ENCODE measurements at regions not wholly inside any gene's neighbourhood (a gene's known extent, or its start where the extent isn't known, plus 50 kb on each side); places are given as distances from the start of the nearest gene placed in this dataset.

DNA sequence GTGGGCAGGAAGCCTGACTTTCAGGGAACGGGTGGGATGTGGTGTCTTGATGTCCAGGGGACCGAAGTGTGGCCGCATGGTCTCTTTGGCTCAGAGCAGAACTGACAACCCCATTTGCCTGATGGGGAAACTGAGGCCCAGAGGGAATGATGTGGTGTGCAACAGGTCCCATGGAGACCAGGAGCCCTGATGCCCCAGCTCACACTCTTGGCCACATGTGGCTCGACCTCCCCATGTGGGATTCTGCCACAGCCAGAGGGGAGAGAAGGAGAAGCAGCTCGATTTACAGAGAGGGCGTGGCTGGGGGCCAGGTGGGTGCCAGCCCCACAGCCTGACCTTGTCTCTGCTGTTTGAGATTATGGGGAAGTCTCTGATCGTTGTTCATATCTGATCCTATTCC is 128.1 kb downstream of the TEX29 start:
- Histone ChIP-seq H3K36me3 (no peaks in the 10 kb centered on the region), H3K4me3 (no peak overlapping the region), H3K27ac (no peak overlapping the region), H3K9me3 (peaks cover 7 to 28% (median 13%) of the 10 kb centered on the region in 4 donors), H3K27me3 (peaks cover 0 to 21% (median 0%) of the 10 kb centered on the region in 3 donors), H3K4me1 (no peaks in the 10 kb centered on the region)
- 64 to 84% (median 76%) methylated on average over 6 to 7 of the region's 7 CpGs for WGBS, 5 donors
- TF ChIP-seq EP300 (IDR thresholded peaks at IDR 0.05): no peak
- no peak for TF ChIP-seq POLR2A (IDR thresholded peaks at IDR 0.05)
- TF ChIP-seq POLR2AphosphoS5 (IDR thresholded peaks at IDR 0.05): no peak
- TF ChIP-seq, protein P1, sequence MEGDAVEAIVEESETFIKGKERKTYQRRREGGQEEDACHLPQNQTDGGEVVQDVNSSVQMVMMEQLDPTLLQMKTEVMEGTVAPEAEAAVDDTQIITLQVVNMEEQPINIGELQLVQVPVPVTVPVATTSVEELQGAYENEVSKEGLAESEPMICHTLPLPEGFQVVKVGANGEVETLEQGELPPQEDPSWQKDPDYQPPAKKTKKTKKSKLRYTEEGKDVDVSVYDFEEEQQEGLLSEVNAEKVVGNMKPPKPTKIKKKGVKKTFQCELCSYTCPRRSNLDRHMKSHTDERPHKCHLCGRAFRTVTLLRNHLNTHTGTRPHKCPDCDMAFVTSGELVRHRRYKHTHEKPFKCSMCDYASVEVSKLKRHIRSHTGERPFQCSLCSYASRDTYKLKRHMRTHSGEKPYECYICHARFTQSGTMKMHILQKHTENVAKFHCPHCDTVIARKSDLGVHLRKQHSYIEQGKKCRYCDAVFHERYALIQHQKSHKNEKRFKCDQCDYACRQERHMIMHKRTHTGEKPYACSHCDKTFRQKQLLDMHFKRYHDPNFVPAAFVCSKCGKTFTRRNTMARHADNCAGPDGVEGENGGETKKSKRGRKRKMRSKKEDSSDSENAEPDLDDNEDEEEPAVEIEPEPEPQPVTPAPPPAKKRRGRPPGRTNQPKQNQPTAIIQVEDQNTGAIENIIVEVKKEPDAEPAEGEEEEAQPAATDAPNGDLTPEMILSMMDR (IDR thresholded peaks at IDR 0.05): no peak
- intact Hi-C loops (cut with DNase I; ENCODE audit: low total_unique reads): no loop called here
- DNase-seq: no peak

DNA sequence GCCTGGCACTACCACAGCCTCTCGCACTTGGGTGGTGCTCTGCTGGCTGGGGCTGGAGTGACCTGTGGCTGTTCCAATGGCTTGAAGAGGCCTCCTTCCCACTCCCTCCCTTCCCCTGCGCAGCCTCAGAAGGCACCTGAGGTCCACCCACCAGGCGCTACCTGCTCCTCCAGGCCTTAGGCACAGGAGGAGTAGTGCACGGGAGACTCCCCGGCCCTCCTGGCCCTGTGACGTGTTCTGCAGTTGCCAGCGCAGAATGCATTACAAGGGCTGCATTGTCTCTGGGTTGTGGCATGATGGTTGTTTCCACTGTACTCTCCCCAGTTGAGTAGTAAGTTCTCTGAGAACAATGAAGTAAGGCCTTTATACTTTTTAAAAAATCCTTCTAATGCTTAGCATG is 128.6 kb downstream of the TEX29 start:
- 79 to 90% (median 89%) methylated on average over 5 to 7 of the region's 7 CpGs for WGBS, 5 donors
- no peak for TF ChIP-seq POLR2A (IDR thresholded peaks at IDR 0.05)
- H3K27me3 ChIP-seq: peaks cover 0 to 21% (median 0%) of the 10 kb centered on the region in 3 donors
- peak in 1 of 2 donors; percentile 22 for DNase-seq
- intact Hi-C loops (cut with DNase I; ENCODE audit: low total_unique reads): no loop called here
- H3K4me3 ChIP-seq: no peak overlapping the region
- H3K36me3 ChIP-seq: no peaks in the 10 kb centered on the region
- H3K4me1 ChIP-seq: no peaks in the 10 kb centered on the region
- H3K9me3 ChIP-seq: peaks cover 7 to 29% (median 15%) of the 10 kb centered on the region in 4 donors
- H3K27ac ChIP-seq: no peak overlapping the region

DNA sequence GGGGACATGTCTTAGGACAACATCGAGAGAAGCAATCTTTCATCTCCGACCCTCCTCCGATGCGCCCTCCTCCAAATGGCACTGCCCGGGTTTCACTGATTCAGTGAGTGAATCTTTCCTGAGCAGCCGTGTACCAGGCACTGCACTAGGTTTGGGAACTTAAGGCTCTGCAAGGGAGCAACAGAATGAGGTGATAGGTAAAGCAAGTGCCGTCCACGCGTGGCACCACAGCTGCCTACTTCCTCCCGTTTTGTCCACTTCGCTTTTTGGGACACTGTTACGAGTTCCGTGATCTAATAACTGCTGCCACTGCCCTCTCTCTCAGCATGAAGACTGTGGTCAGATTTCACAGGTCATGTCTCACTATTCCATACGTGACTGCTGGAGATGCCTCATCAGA is 131.0 kb downstream of the TEX29 start:
- Histone ChIP-seq H3K4me3 (no peak overlapping the region), H3K36me3 (no peaks in the 10 kb centered on the region), H3K27me3 (peaks cover 0 to 15% (median 0%) of the 10 kb centered on the region in 3 donors), H3K9me3 (peaks cover 7 to 27% (median 18%) of the 10 kb centered on the region in 4 donors), H3K27ac (no peak overlapping the region), H3K4me1 (no peaks in the 10 kb centered on the region)
- no peak for DNase-seq
- intact Hi-C loops (cut with DNase I; ENCODE audit: low total_unique reads): no loop called here
- TF ChIP-seq, protein P1 (IDR thresholded peaks at IDR 0.05): no peak
- TF ChIP-seq POLR2AphosphoS5 (IDR thresholded peaks at IDR 0.05) (no peak), POLR2A (IDR thresholded peaks at IDR 0.05) (no peak), EP300 (IDR thresholded peaks at IDR 0.05) (no peak)
- WGBS, 5 donors: 85 to 97% (median 91%) methylated on average over 14 of the region's 14 CpGs

DNA sequence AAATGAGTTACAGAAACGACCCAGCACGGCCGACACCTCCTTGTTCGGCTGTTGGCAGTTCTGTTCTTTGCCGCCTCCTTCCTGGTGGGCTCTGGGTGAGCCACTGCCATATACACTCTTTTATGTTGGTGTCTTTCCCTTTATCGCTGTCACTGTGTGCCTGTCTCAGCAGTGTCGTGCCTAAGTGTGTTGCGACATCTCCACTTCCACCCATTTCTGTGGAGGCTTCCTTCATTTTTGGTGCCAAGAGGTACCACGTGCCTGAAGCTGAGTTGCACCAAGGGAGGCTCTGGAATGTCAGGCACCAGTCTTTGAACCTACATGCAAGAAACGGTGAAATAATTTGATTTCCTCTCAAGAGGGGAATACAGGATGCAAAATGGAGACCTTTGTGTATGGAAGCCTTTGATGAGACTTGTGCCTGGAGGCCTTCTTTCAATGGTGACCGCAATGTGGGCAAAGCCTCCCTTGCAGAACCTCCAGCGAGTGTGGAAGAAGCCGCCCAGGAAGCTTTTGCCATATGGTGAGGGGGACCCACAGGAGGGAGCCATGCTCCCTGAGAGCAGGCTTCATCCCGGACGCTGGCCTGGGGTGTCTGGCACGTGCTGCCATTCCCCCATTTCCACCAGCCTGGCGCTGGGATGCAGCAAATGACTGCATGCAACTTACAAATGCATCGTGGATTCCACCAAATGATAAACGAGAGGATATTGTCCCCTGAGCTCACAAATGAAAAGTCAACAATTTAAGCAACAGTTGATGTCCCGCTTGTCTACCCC is 136.2 kb downstream of the TEX29 start:
- peaks cover 0 to 3% (median 0%) of the 10 kb centered on the region in 4 donors for H3K4me1 ChIP-seq
- no peaks in the 10 kb centered on the region for H3K36me3 ChIP-seq
- H3K9me3 ChIP-seq: peaks cover 0 to 14% (median 3%) of the 10 kb centered on the region in 4 donors
- H3K4me3 ChIP-seq: no peak overlapping the region
- TF ChIP-seq POLR2A (IDR thresholded peaks at IDR 0.05) (no peak), POLR2AphosphoS5 (IDR thresholded peaks at IDR 0.05) (no peak), EP300 (IDR thresholded peaks at IDR 0.05) (no peak)
- TF ChIP-seq, protein P1 (IDR thresholded peaks at IDR 0.05): no peak
- no peak overlapping the region for H3K27ac ChIP-seq
- DNase-seq: no peak
- H3K27me3 ChIP-seq: peaks cover 0 to 46% (median 4%) of the 10 kb centered on the region in 3 donors
- WGBS, 5 donors: 82 to 90% (median 89%) methylated on average over 20 of the region's 20 CpGs
- intact Hi-C loops (cut with DNase I; ENCODE audit: low total_unique reads): no loop called here

Data from stomach (tissue), 8 donors.